GM12891 (cell line): ENCODE measurements at regions not wholly inside any gene's neighbourhood (a gene's known extent, or its start where the extent isn't known, plus 50 kb on each side); places are given as distances from the start of the nearest gene placed in this dataset.

ENCODE experiments used
- PAX5 ChIP-seq: IDR thresholded peaks from 2 replicates; pipeline ENCODE4 v1.6.1; 2011; ENCODE audit warnings: low read length, moderate library complexity, mild to moderate bottlenecking; ENCODE audit not compliant: insufficient read depth, severe bottlenecking
- POLR2A ChIP-seq: IDR thresholded peaks from 2 replicates; pipeline ENCODE4 v1.6.1; 2011; ENCODE audit warnings: low read depth, low read length, control low read depth
- POLR2AphosphoS5 ChIP-seq: IDR thresholded peaks from 2 replicates; pipeline ENCODE4 v1.6.1; 2011; ENCODE audit warnings: low read depth, low read length, control low read depth

GRCh38 chr2:207251022-207251421 is 85.3 kb upstream of the KLF7 start:
- no peak for TF ChIP-seq POLR2A
- no peak for TF ChIP-seq POLR2AphosphoS5
- no peak for TF ChIP-seq PAX5
